GM12891 (cell line): ENCODE measurements at regions not wholly inside any gene's neighbourhood (a gene's known extent, or its start where the extent isn't known, plus 50 kb on each side); places are given as distances from the start of the nearest gene placed in this dataset.

ENCODE experiments used
- PAX5 ChIP-seq: IDR thresholded peaks from 2 replicates; pipeline ENCODE4 v1.6.1; 2011; ENCODE audit warnings: low read length, moderate library complexity, mild to moderate bottlenecking; ENCODE audit not compliant: insufficient read depth, severe bottlenecking
- POLR2A ChIP-seq: IDR thresholded peaks from 2 replicates; pipeline ENCODE4 v1.6.1; 2011; ENCODE audit warnings: low read depth, low read length, control low read depth
- POLR2AphosphoS5 ChIP-seq: IDR thresholded peaks from 2 replicates; pipeline ENCODE4 v1.6.1; 2011; ENCODE audit warnings: low read depth, low read length, control low read depth
- POU2F2 ChIP-seq: IDR thresholded peaks from 2 replicates; pipeline ENCODE4 v1.6.1; 2011; ENCODE audit warnings: low read depth, mild to moderate bottlenecking, control low read depth, low read length, moderate library complexity
- SPI1 ChIP-seq: IDR thresholded peaks from 2 replicates; pipeline ENCODE4 v1.6.1; 2011; ENCODE audit warnings: low read depth, low read length, control low read depth
- TAF1 ChIP-seq: IDR thresholded peaks from 2 replicates; pipeline ENCODE4 v1.6.1; 2011; ENCODE audit warnings: low read depth, low read length, control low read depth

- TF ChIP-seq POLR2AphosphoS5 (no peak), POLR2A (no peak), TAF1 (no peak), SPI1 (no peak), PAX5 (no peak), POU2F2 (no peak)
These were observed 196.6 kb upstream of the XIST start for GRCh38 chrX:74049126-74049525.
